ENCODE measurements at regions not wholly inside any gene's neighbourhood (a gene's known extent, or its start where the extent isn't known, plus 50 kb on each side); places are given as distances from the start of the nearest gene placed in this dataset.
"Not testable (repeated sequence)": the region's sequence is repeated elsewhere in the genome, so short reads cannot be mapped to it uniquely, and the experiment has no call there.

DNA sequence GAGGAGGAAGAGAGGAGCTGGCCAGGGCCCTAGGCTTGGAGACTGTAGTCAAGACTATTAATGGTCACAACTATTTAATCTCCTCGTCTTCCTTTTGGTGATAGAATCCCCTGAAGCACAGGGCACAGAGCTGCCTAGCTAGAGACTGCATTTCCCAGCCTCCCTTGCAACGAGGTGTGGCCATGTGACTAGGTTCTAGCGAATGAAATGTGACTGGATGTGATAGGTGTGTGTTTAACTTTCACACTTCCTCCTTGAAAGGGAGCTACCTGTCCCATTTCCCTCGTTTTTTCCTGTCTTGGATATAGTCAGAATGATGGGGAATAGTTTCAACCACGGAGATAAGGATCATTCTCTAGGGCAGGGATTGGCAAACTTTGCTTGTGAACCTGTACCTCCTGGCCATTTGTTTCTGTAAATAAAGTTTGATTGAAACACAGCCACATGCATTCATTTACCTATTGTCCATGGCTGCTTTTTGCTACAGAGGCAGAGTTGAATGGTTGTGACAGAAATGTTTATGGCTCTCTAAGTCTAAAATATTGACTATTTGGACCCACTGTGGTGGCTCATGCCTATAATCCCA is 313.5 kb downstream of the MIAT start:
- no peak for DNase-seq (ENCODE audit: low spot score)

- DNase-seq (ENCODE audit: low spot score): no peak
Measured at GRCh38 chr22:26972286-26972685, 314.9 kb downstream of the MIAT start.

DNA sequence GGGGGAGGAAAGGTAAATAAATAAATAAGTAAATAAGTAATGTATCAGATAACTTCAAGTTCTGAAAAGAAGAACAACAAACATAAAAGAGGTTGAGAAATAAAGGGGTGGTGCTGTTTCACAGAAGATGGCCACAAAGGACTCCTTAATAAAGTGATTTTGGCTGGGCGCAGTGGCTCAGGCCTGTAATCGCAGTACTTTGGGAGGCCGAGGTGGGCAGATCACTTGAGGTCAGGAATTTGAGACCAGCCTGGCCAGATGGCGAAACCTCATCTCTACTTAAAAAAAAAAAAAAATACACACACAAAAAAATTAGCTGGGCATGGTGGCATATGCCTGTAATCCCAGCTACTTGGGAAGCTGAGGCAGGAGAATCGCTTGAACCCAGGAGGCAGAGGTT is 315.5 kb downstream of the MIAT start:
- DNase-seq (ENCODE audit: low spot score): not testable (repeated sequence)

- DNase-seq (ENCODE audit: low spot score): no peak
Measured at GRCh38 chr22:26974034-26974433, 316.6 kb downstream of the MIAT start.

GRCh38 chr22:26974914-26975803 is 317.8 kb downstream of the MIAT start:
- no peak for DNase-seq (ENCODE audit: low spot score)

DNA sequence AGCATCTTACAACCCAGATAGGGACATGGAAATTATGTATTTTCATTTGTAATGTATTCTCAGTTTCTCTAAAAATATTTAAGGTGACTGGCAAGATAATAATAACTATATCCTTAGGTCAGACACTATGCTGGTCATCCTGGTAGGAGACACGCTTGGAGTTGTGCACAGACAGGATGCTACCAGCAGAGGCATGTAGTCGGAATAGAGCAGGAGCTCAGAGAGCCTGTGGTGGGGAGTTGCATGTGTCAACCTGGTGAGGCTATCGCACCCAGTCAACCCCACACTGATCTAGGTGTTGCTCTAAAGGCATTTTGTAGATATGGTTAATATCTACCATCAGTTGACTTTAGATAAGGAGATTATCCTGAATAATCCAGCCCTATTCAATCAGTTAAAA is 318.5 kb downstream of the MIAT start:
- no peak for DNase-seq (ENCODE audit: low spot score)

- DNase-seq (ENCODE audit: low spot score): no peak
Measured at GRCh38 chr22:26977741-26978376, 320.5 kb downstream of the MIAT start.

GRCh38 chr22:26979294-26979693 is 321.9 kb downstream of the MIAT start:
- DNase-seq (ENCODE audit: low spot score): no peak

DNA sequence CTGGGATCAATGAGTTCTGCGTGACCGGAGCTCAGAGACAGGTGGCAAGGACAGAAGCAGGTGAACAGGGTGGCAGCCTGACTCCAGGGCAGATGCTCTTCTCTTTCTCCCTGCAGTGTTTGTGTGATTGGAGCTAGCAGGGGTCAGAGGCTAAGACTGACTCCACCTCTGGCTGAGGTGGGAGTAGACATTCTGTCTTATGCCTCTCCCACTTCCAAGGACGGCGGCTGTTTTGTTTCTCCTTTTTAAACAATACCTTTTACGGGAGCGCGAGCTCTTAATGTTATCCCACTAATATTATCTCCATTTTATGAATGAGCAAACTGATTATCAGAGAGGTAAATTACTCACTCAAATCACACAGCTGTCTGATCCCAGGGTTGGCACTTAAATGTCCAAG is 323.7 kb downstream of the MIAT start:
- DNase-seq (ENCODE audit: low spot score): no peak

GRCh38 chr22:26981541-26981940 is 324.2 kb downstream of the MIAT start:
- no peak for DNase-seq (ENCODE audit: low spot score)

- no peak for DNase-seq (ENCODE audit: low spot score)
Measured at GRCh38 chr22:26983311-26983710, 325.9 kb downstream of the MIAT start.

DNA sequence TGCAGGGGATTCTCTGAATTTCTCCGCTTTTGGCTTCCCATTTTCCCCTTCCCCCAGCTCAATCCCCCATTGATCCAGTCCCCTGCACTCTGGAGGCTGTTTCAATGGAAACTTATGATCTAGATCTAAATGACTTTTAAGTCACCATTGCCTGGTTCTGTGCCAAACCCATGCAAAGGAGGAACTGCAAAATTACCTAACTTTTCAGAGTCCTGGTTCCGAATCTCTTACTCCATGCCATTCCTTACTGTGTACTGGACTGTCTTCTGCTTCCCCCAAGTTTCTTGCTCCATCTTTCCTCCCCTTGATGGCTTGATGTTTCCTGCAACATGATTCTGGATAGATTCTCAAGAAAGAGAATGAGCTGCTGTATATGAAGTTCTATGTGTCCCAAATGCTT is 327.8 kb downstream of the MIAT start:
- no peak for DNase-seq (ENCODE audit: low spot score)

GRCh38 chr22:26985931-26986782 is 328.8 kb downstream of the MIAT start:
- no peak for DNase-seq (ENCODE audit: low spot score)

DNA sequence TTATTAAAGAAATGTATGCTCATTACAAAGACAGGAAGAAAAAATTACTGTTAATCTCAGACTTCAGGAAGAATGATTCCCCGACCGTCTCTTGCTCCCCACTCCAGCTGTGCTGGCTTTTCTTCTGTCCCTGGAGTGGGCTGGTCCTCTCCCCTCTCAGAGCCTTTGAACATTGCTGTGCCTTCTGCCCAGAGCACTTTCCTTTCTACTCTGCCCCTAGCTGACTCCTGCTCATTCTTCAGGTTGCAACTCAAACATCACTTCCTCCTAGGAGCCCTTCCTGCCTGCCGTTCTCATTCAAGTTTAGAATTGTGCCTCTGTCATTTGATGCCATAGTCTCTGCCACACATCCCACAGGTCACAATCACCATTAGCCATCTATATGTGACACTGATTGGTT is 329.5 kb downstream of the MIAT start:
- DNase-seq (ENCODE audit: low spot score): no peak

GRCh38 chr22:26990503-26991189 is 333.3 kb downstream of the MIAT start:
- no peak for DNase-seq (ENCODE audit: low spot score)

GRCh38 chr22:26992556-26992955 is 335.2 kb downstream of the MIAT start:
- no peak for DNase-seq (ENCODE audit: low spot score)

GRCh38 chr22:26993886-26994285 is 336.5 kb downstream of the MIAT start:
- DNase-seq (ENCODE audit: low spot score): no peak

DNA sequence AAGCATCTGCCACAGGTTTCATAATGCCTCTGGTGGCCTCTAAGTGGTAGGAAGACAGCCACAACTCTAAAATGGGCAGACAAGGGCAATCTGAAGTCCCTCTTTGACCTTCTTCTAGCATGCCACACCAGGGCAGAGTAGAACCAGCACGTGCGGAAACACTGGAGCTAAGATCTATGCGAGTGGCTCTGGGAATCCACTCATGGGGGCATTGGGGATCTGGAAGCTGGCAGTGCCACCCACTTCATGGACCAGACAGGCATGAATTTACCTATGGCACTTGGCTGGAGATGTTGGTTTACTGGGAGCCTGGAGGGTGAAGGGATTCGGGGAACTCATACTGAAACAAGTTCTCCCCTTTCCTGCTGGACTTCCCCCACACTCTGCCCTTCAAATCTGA is 337.4 kb downstream of the MIAT start:
- no peak for DNase-seq (ENCODE audit: low spot score)

GRCh38 chr22:26995235-26995634 is 337.8 kb downstream of the MIAT start:
- DNase-seq (ENCODE audit: low spot score): no peak

GRCh38 chr22:26996154-26996553 is 338.8 kb downstream of the MIAT start:
- no peak for DNase-seq (ENCODE audit: low spot score)

GRCh38 chr22:26998129-26998528 is 340.7 kb downstream of the MIAT start:
- DNase-seq (ENCODE audit: low spot score): no peak

DNA sequence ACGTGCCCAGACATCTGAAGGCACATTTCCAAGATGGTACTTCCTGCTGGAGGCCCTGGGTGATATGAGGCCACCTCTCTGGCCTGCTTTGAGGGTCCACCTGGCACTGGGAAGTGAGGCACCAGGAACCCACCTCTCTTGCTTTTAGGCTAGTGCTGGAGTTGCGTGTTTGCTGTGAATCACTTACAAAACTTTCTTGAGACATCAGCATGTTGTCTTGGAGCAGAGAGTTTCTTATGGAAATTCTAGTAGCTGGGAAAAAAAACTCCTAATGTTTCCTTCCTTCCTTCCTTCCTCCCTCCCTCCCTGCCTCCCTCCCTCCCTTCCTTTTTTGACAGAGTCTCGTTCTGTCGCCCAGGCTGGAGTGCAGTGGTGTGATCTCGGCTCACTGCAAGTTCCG is 341.3 kb downstream of the MIAT start:
- DNase-seq (ENCODE audit: low spot score): no peak

Data from hepatic stellate cell (primary cell).